B cell (primary cell): ENCODE measurements at regions not wholly inside any gene's neighbourhood (a gene's known extent, or its start where the extent isn't known, plus 50 kb on each side); places are given as distances from the start of the nearest gene placed in this dataset.

ENCODE experiments used
- CTCF ChIP-seq: fragments of 200-600 bp; IDR thresholded peaks from one replicate; pipeline ENCODE4 v1.8.0; 2022; ENCODE audit warnings: antibody characterized with exemption, mild to moderate bottlenecking
- EZH2 ChIP-seq: IDR thresholded peaks from 2 replicates; pipeline ENCODE4 v1.6.1; 2012; ENCODE audit warnings: borderline replicate concordance, low read depth, mild to moderate bottlenecking, moderate library complexity, low read length; ENCODE audit not compliant: insufficient read depth, poor library complexity, severe bottlenecking

DNA sequence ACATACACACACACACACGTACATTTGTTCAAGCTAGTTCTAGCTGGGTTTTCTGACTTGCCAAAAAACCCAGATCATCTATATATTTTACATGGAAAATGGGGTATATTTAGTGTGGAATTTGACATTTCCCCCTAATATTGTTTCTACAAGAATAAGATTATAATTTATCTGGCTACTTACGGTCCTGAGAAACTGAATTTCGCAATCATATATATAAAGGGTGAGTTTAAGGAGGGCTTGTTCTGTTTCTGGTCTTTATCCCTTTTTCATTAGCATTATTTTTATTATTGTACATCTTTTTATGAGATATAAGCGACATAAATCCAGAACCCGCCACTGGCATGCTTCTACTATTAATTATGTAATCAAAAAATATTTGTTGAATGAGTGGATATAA lies 528.9 kb downstream of the TMX3 start:
- TF ChIP-seq CTCF, result no peak
- no peak for TF ChIP-seq EZH2
